ENCODE measurements at regions not wholly inside any gene's neighbourhood (a gene's known extent, or its start where the extent isn't known, plus 50 kb on each side); places are given as distances from the start of the nearest gene placed in this dataset.
A peak's percentile ranks its signal among the peaks of the same experiment; 100 is the strongest.
"Not testable (repeated sequence)": the region's sequence is repeated elsewhere in the genome, so short reads cannot be mapped to it uniquely, and the experiment has no call there.

- H3K9ac ChIP-seq (ENCODE audit: insufficient read depth in 1 of 2, low read depth in 2 of 2, low read length in 2 of 2); H3K79me2 ChIP-seq (ENCODE audit: control insufficient read depth, insufficient read depth, low read length); H4K20me1 ChIP-seq (replicated peaks; ENCODE audit: control insufficient read depth, insufficient read depth, low read length); H3K4me1 ChIP-seq (replicated peaks in 1 of 2; ENCODE audit: control insufficient read depth in 2 of 2, insufficient read depth in 2 of 2, low read length in 2 of 2); H3K27ac ChIP-seq (ENCODE audit: extremely low read depth, low read depth, low read length); CTCF ChIA-PET (ENCODE audit: low intra/inter-chr PET ratio); BruUV-seq (replicated peaks); H3K9me3 ChIP-seq (replicated peaks; ENCODE audit: control insufficient read depth, insufficient read depth, low read depth, low read length); H3K9me1 ChIP-seq (ENCODE audit: control insufficient read depth, insufficient read depth, low read length); H3K4me3 ChIP-seq; intact Hi-C loops (cut with micrococcal nuclease); H3K27me3 ChIP-seq (ENCODE audit: control insufficient read depth in 2 of 2, insufficient read depth in 2 of 2, low read length in 2 of 2); H3K4me2 ChIP-seq (ENCODE audit: insufficient read depth, low read length); H3K36me3 ChIP-seq (ENCODE audit: control insufficient read depth, insufficient read depth, low read length); H2AFZ ChIP-seq (ENCODE audit: low read depth, low read length); POLR2A ChIA-PET; FAIRE-seq: not testable (repeated sequence)
- WGBS (ENCODE audit: insufficient coverage, low coverage, missing lambda C conversion rate): 0% methylated on average over 2 of the region's 3 CpGs
- DNase-seq (ENCODE audit: extremely low read depth in 1 of 4, low spot score in 3 of 4) (peak in 1 of 4 experiments; percentile 25), ATAC-seq (peak; percentile 89)
- peak in 1 of 3 experiments; percentile 13; a peak in 1 of 6 replicates for TF ChIP-seq CTCF (IDR thresholded peaks at IDR 0.05 in 2 of 3, conservative IDR thresholded peaks at IDR 0.05 in 1 of 3; ENCODE audit: insufficient read depth in 2 of 3, low read depth in 1 of 3, low read length in 3 of 3)
- in situ Hi-C loops (cut with MboI): loop anchor here (25.0 kb wide), 1 partner anchor 262 kb away; no protein-coding TSS in a partner anchor
These were observed 82.5 kb upstream of the GOLGA6L6 start for GRCh38 chr15:20624085-20624484.

- H3K4me1 ChIP-seq (replicated peaks in 1 of 2; ENCODE audit: control insufficient read depth in 2 of 2, insufficient read depth in 2 of 2, low read length in 2 of 2); H3K9me3 ChIP-seq (replicated peaks; ENCODE audit: control insufficient read depth, insufficient read depth, low read depth, low read length); H3K9ac ChIP-seq (ENCODE audit: insufficient read depth in 1 of 2, low read depth in 2 of 2, low read length in 2 of 2); H3K9me1 ChIP-seq (ENCODE audit: control insufficient read depth, insufficient read depth, low read length); BruUV-seq (replicated peaks); CTCF ChIA-PET (ENCODE audit: low intra/inter-chr PET ratio); H3K4me3 ChIP-seq; POLR2A ChIA-PET; H4K20me1 ChIP-seq (replicated peaks; ENCODE audit: control insufficient read depth, insufficient read depth, low read length); H3K36me3 ChIP-seq (ENCODE audit: control insufficient read depth, insufficient read depth, low read length); H3K27me3 ChIP-seq (ENCODE audit: control insufficient read depth in 2 of 2, insufficient read depth in 2 of 2, low read length in 2 of 2); intact Hi-C loops (cut with micrococcal nuclease); H3K4me2 ChIP-seq (ENCODE audit: insufficient read depth, low read length); H3K79me2 ChIP-seq (ENCODE audit: control insufficient read depth, insufficient read depth, low read length); DNase-seq (ENCODE audit: extremely low read depth in 1 of 4, low spot score in 3 of 4); H2AFZ ChIP-seq (ENCODE audit: low read depth, low read length); H3K27ac ChIP-seq (ENCODE audit: extremely low read depth, low read depth, low read length): not testable (repeated sequence)
- in situ Hi-C loops (cut with MboI): loop anchor here (25.0 kb wide), 1 partner anchor 260 kb away; no protein-coding TSS in a partner anchor
- no CpG with 5 or more reads among the region's 9 CpGs for WGBS (ENCODE audit: insufficient coverage, low coverage, missing lambda C conversion rate)
- FAIRE-seq (peak; percentile 19), ATAC-seq (peak; percentile 83)
These were observed 80.5 kb upstream of the GOLGA6L6 start for GRCh38 chr15:20622117-20622516.

- H3K9ac ChIP-seq (ENCODE audit: insufficient read depth in 1 of 2, low read depth in 2 of 2, low read length in 2 of 2); CTCF ChIA-PET (ENCODE audit: low intra/inter-chr PET ratio); H4K20me1 ChIP-seq (replicated peaks; ENCODE audit: control insufficient read depth, insufficient read depth, low read length); DNase-seq (ENCODE audit: extremely low read depth in 1 of 4, low spot score in 3 of 4); H3K36me3 ChIP-seq (ENCODE audit: control insufficient read depth, insufficient read depth, low read length); POLR2A ChIA-PET; H3K4me2 ChIP-seq (ENCODE audit: insufficient read depth, low read length); H3K79me2 ChIP-seq (ENCODE audit: control insufficient read depth, insufficient read depth, low read length); H3K9me3 ChIP-seq (replicated peaks; ENCODE audit: control insufficient read depth, insufficient read depth, low read depth, low read length); H3K27ac ChIP-seq (ENCODE audit: extremely low read depth, low read depth, low read length); H3K27me3 ChIP-seq (ENCODE audit: control insufficient read depth in 2 of 2, insufficient read depth in 2 of 2, low read length in 2 of 2); H3K4me3 ChIP-seq; H3K9me1 ChIP-seq (ENCODE audit: control insufficient read depth, insufficient read depth, low read length); BruUV-seq (replicated peaks); H2AFZ ChIP-seq (ENCODE audit: low read depth, low read length); FAIRE-seq; intact Hi-C loops (cut with micrococcal nuclease); H3K4me1 ChIP-seq (replicated peaks in 1 of 2; ENCODE audit: control insufficient read depth in 2 of 2, insufficient read depth in 2 of 2, low read length in 2 of 2): not testable (repeated sequence)
- in situ Hi-C loops (cut with MboI): loop anchor here (25.0 kb wide), 1 partner anchor 252 kb away; no protein-coding TSS in a partner anchor
- peak; percentile 38; the same call in 1 of the 3 replicates for ATAC-seq
- WGBS (ENCODE audit: insufficient coverage, low coverage, missing lambda C conversion rate): 1% methylated on average over 5 of the region's 10 CpGs
These were observed 72.9 kb upstream of the GOLGA6L6 start for GRCh38 chr15:20614549-20614948.
